Endometrium (tissue), 2 donors: ENCODE measurements at regions not wholly inside any gene's neighbourhood (a gene's known extent, or its start where the extent isn't known, plus 50 kb on each side); places are given as distances from the start of the nearest gene placed in this dataset.
"Not testable (repeated sequence)": the region's sequence is repeated elsewhere in the genome, so short reads cannot be mapped to it uniquely, and the experiment has no call there.

ENCODE experiments used
- FAIRE-seq: peaks from 2 replicates; lab custom pipeline; 2012; peaks lifted over from hg19 to GRCh38; lab: Jason Lieb, UNC
- donor health status: control.
- donor health status: control.

GRCh38 chr11:135011313-135011712 is 599.3 kb upstream of the B3GAT1 start:
- not testable (repeated sequence) for FAIRE-seq

GRCh38 chr11:135009125-135009524 is 597.1 kb upstream of the B3GAT1 start:
- no peak for FAIRE-seq

GRCh38 chr11:135008412-135008811 is 596.4 kb upstream of the B3GAT1 start:
- no peak for FAIRE-seq

GRCh38 chr11:135008001-135008405 is 596.0 kb upstream of the B3GAT1 start:
- no peak for FAIRE-seq

- FAIRE-seq = no peak
Observed at GRCh38 chr11:135006800-135007199, 594.8 kb upstream of the B3GAT1 start.

GRCh38 chr11:135004495-135004894 is 592.5 kb upstream of the B3GAT1 start:
- FAIRE-seq = no peak

GRCh38 chr11:135002236-135002635 is 590.2 kb upstream of the B3GAT1 start:
- FAIRE-seq = no peak

- no peak for FAIRE-seq
Observed at GRCh38 chr11:135001581-135001980, 589.5 kb upstream of the B3GAT1 start.

- not testable (repeated sequence) for FAIRE-seq
Observed at GRCh38 chr11:135001065-135001464, 589.0 kb upstream of the B3GAT1 start.

GRCh38 chr11:134999590-134999989 is 587.5 kb upstream of the B3GAT1 start:
- FAIRE-seq = no peak

- FAIRE-seq = no peak
Observed at GRCh38 chr11:134997652-134998320, 585.7 kb upstream of the B3GAT1 start.

- no peak for FAIRE-seq
Observed at GRCh38 chr11:134995741-134996140, 583.7 kb upstream of the B3GAT1 start.

GRCh38 chr11:134994431-134994830 is 582.4 kb upstream of the B3GAT1 start:
- no peak for FAIRE-seq

GRCh38 chr11:134993691-134994243 is 581.7 kb upstream of the B3GAT1 start:
- FAIRE-seq = no peak

- FAIRE-seq = no peak
Observed at GRCh38 chr11:134992981-134993380, 580.9 kb upstream of the B3GAT1 start.

GRCh38 chr11:134988495-134988894 is 576.5 kb upstream of the B3GAT1 start:
- FAIRE-seq = no peak

GRCh38 chr11:134987822-134988221 is 575.8 kb upstream of the B3GAT1 start:
- FAIRE-seq = no peak

GRCh38 chr11:134987223-134987768 is 575.3 kb upstream of the B3GAT1 start:
- FAIRE-seq = no peak

GRCh38 chr11:134984421-134984820 is 572.4 kb upstream of the B3GAT1 start:
- FAIRE-seq = no peak

GRCh38 chr11:134982432-134982831 is 570.4 kb upstream of the B3GAT1 start:
- not testable (repeated sequence) for FAIRE-seq

- no peak for FAIRE-seq
Observed at GRCh38 chr11:134981835-134982234, 569.8 kb upstream of the B3GAT1 start.

- no peak for FAIRE-seq
Observed at GRCh38 chr11:134980819-134981710, 569.0 kb upstream of the B3GAT1 start.

- not testable (repeated sequence) for FAIRE-seq
Observed at GRCh38 chr11:134979089-134979457, 567.0 kb upstream of the B3GAT1 start.
